ENCODE measurements at regions not wholly inside any gene's neighbourhood (a gene's known extent, or its start where the extent isn't known, plus 50 kb on each side); places are given as distances from the start of the nearest gene placed in this dataset.
"Not testable (repeated sequence)": the region's sequence is repeated elsewhere in the genome, so short reads cannot be mapped to it uniquely, and the experiment has no call there.

DNA sequence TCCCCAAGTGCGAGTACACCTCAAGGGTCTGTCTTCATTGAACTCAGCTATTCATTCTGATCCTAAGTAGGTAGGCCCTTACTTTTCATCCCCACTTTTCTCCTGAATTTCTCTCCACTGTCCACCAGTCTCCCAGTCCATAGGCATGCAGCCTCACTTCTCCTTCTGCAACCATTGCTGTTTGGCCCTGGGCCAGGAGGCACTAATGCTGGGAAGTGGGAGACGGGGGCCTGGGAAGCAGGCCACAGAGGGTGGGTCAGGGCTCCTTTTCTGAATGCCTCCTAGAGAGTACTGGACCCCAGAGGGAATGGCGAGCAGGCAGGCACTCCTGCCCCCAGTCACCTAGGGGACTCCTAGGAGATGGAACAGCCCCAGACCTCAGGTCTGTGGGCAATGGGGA is 203.5 kb upstream of the RPL34 start:
- in situ Hi-C loops (cut with MboI; ENCODE audit: low sequenced_read_pairs): no loop called here

DNA sequence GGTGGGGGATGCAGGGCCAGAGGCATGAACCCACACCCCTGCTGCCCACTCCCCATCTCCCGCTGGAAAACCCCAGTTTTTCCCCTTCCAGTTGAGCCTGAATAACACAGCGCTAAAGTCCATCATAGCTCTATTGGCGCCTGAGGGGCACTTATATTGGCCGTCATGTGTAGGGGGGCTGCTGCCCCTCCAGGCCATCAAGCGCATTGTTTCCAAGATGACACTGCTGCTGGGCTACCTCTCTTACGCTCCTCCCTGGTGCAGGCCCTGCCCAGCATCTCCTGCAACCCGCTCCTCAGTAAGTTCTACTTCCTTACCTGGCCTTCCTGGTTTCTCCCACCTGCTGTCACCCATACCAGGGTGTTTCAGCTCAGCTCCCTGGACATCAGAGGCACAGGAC is 205.0 kb upstream of the RPL34 start:
- in situ Hi-C loops (cut with MboI; ENCODE audit: low sequenced_read_pairs): no loop called here

DNA sequence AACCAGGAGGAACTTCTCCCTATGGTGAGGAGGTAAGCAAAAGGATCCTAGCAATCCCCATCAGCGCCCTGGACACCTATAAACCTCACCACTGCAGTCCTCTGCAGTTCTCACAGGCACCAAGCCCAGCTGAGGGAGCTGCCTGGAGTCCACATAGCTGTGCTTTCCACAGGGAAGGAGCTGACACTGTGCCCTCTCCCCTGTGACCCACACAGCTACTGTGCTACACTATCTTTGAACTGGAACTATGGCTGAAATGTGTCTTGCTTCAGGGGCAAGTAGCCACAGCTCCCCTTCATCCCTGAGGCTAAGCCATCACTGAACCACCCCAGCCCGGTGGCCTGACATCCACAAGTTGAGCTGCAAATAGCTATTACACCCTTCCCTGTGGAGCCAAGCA is 208.5 kb upstream of the RPL34 start:
- in situ Hi-C loops (cut with MboI; ENCODE audit: low sequenced_read_pairs): no loop called here

DNA sequence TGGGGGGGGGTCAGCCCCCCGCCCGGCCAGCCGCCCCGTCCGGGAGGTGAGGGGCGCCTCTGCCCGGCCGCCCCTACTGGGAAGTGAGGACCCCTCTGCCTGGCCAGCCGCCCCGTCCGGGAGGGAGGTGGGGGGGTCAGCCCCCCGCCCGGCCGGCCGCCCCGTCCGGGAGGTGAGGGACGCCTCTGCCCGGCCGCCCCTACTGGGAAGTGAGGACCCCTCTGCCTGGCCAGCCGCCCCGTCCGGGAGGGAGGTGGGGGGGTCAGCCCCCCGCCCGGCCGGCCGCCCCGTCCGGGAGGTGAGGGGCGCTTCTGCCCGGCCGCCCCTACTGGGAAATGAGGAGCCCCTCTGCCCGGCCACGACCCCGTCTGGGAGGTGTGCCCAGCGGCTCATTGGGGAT is 210.7 kb upstream of the RPL34 start:
- in situ Hi-C loops (cut with MboI; ENCODE audit: low sequenced_read_pairs): not testable (repeated sequence)

DNA sequence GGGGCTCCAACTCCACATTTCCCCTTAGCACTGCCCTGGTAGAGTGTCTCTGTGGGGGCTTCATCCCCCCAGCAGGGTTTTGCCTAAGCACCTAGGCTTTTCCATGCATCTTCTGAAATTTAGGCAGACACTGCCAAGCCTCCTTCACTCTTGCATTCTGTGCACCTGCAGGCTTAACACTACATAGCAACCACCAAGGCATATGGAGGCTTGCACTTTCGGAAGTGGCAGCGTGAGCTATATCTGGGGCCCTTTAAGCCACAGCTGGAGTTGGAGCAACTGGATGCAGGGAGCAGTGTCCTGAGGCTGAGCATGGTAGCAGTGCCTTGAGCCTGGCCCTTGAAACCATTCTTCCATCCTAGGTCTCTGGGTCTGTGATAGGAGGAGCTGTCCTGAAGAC is 214.8 kb upstream of the RPL34 start:
- in situ Hi-C loops (cut with MboI; ENCODE audit: low sequenced_read_pairs): no loop called here

DNA sequence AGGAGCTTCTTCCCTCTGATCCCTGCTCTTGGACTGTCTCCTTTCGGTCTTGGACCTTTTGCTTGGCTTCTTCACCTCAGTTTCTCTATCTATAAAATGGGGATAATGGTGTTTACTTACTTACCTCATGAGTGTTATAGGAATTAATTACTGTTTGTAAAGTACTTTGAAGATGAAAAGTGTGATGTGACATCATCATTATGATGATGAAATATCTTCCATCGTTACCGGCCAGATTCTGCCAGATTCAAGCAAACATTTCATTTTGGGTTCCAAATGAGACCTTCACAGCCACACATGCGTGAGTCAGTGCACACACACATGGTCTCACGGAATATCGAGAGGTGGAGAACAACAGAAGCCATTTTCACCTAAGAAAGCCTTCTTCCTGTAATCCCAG is 220.1 kb upstream of the RPL34 start:
- in situ Hi-C loops (cut with MboI; ENCODE audit: low sequenced_read_pairs): no loop called here

DNA sequence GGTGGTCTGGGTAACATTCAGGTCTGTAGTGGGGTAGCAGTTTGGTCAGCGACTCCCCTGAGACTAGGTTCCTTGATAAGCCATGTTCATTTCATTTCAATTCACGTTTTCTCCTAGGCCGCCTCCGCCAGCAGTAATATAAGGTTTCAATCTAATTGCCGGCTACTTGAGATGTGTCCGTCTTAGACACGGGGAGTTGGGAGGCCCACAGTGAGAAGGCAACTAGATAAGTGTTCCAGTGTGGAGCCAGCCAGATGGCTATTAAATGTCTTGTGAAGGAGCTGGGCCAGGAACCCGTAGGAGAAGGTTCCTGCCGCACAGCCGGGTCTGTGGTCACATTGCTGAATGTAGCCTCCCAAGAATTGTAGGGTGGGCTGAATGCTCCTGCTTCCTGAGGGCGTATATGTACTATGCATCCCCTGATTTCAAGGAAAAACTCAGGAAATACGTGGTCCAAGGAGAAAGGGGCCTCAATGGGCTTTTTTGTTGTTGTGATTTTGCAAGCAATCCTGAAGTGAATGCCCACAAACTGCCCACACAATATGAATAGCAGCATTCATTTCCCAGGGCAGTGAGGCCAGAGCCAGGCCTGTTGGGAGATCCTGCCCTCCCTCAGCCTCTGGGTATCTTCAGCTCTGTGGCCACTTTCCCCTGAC is 220.6 kb upstream of the RPL34 start:
- in situ Hi-C loops (cut with MboI; ENCODE audit: low sequenced_read_pairs): no loop called here

DNA sequence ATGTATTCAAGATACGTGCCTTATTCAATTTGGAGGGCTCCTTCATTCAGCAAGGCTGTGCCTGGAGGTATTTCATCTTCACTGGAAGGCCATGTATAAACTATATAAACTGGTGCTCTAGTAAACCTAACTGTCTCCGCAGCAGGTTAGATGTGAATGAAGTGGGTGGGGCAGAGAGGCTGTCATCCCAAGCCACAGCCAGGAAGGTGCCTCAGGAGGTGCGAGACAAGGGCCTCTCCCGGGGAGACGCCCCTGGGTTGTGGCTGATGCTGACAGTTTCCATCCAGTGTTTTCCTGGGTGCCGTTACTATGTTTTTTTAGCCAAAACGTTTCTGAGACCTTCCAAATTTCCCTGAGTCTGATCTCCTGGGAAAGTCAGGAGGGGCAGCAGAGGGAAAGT is 221.5 kb upstream of the RPL34 start:
- in situ Hi-C loops (cut with MboI; ENCODE audit: low sequenced_read_pairs): no loop called here

DNA sequence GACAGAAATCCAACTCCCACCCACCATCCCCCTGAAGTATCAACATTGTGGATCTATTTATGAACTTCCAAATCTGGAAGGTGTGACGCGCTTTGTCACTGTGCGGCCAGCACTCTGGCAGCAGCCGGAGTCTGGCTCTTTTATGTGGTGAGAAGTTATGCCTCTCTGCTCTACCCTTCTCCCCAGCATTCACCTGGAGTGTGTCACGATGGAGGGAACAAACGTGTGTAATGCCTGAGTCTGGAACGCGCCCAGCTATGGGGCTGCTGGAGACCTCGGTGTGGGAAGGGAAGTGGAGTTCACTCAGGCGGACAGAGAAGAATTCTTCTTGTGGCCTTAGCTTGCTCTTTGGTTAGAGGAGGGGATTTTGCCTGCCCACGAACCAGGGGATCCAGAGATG is 222.1 kb upstream of the RPL34 start:
- in situ Hi-C loops (cut with MboI; ENCODE audit: low sequenced_read_pairs): no loop called here

DNA sequence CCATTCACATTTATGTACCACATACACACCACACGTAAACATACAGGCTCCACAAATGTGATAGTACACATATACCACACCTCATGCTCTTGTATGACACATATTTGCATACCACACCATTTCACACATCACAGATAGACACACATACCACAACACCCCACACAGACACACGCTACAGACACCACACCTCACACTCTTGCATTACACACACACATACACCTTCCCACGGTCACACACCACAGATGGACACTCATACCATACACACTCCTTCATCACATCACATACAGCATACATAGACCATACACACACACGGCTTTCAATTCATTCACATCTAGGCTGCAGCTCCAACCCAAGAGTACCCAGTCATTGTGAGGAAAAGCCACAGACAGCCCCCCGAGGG is 222.5 kb upstream of the RPL34 start:
- in situ Hi-C loops (cut with MboI; ENCODE audit: low sequenced_read_pairs): no loop called here

DNA sequence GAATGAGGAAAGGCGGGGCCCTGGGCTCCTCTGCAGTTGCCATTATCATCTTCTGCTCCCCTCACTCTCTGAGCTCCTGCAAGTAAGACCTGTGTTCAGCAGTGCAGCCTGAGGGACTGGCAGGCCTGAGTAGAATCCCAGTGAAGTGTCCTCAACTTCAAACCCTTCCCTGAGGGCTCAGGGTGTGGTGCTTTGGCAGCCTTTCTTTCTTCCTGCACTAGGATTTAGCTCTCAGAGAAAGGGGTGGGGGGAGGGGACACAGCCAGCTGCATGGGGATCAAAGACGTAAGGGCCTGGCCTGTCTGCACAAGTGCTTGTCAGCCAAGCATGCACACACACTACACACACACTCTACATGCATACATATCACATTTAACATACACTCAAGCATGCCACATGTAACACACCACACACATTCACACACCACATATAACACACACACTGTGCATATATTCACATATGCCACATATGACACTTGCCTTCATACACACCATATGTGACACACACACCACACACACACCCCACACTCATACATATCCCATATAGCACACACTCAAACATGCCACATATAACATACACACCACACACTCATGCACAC is 223.4 kb upstream of the RPL34 start:
- in situ Hi-C loops (cut with MboI; ENCODE audit: low sequenced_read_pairs): no loop called here

DNA sequence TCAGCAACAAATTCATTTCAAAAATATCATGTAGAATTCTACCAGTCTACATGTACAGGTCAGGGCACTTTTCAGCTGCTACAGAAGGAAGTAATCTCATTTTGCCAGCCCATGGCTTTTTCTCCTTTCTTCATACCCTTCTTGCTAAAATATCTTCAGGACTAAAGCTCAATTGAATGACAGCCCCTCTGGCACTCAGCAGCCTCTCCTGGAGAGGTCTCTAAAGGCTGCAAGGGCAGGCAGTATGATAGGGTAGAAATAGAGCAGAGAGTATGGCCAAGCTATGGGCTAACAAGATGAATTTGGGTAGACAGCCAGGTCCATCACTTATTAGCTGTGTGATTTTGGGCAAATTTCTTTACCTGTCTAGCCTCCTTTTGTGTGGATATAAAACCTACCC is 224.6 kb upstream of the RPL34 start:
- in situ Hi-C loops (cut with MboI; ENCODE audit: low sequenced_read_pairs): no loop called here

DNA sequence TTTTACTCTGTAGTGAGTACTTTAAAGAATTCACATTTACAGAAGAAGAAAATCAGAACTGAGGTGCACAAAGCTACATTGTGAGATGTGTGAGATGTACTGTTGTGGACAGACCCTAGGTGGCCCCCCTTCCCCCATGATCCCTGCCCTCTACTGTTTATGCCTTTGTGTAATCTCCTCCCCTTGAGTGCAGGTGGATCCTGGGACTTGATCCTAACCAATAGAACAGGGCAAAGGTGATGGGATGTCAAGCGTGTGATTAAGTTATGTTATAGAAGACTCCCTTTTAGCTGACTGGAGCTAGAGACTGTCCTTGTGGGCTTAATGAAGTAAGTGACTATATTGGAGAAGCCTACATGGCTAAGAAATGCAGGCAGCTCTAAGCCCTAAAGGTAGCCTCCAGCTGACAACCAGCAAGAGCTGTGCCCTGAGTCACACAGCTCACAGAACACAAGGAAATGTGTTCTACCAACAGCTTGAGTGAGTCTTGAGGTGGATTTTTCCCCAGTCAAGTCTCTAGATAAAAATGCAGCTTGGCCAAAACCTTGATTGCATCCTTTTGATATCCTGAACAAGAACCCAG is 225.2 kb upstream of the LEF1 start:
- in situ Hi-C loops (cut with MboI; ENCODE audit: low sequenced_read_pairs): no loop called here

DNA sequence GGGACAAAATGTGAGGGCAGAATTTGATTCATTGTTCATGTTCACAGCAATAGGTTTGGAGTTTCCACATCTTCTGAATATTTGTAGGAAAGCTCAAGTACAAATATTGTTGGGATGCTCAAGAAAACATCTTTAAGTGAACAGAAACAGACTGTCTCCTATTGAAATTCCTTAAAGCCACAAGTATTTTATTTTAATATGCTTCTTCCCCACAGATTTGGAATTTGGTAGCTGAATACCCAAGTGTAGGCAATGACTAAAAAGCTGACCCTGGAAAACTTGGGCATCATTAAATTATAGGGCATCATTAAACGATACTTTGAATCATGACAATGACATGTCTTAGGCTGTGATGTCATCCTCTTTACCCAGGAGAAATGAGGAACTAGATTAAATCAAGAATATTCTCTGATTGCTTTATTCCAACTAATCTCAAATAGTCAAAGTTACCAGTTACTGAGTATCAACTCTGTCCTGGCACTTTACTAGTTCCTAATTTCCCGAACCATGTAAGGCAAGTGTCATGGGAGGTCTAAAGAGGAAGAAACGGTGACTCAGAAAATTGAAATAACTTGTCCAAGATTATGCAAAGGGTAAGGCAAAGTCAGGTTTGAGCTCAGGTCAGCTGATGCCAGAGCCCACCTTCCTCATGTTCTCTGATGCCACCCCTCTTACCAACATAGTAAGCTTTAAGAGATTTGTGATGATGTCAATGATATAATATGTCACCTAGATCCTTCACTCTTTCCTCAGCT is 223.1 kb upstream of the LEF1 start:
- in situ Hi-C loops (cut with MboI; ENCODE audit: low sequenced_read_pairs): no loop called here

DNA sequence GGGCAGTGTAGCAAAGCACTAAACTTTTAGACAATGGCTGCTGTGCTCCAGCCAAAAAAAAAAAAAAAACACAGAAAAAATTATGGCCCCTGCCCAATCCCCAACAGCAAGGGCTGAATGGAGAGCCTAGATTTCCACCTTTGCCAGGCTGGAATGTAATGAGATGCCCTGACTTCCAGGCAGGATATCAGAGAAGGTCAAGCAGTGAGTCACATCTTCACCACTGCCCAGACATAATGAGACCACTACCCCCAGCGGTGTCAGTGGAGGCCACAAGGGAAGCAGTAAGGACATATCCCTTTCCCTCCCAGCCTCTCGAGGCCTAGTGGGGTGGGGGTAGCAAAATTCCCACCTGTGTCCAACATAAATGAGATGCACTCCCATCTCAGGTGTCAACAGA is 216.3 kb upstream of the LEF1 start:
- in situ Hi-C loops (cut with MboI; ENCODE audit: low sequenced_read_pairs): no loop called here

DNA sequence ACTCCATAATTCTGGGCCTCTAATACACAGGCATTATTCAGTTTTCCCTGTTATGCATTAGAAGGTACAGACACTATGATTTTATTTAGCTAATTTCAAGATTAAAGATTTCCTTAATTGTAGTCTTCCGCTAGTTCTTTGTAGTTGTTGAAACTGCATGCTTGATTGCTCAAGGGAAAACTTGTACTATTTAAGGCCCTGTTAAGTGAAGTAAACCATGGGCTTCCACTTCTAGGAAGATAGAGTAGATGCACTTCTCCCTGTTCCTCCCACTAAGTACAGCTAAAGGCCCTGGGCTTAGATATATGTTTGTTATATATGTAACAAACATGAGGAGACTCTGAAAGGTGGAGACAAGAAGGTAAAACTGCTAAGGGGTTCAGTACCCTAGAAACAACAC is 215.8 kb upstream of the LEF1 start:
- in situ Hi-C loops (cut with MboI; ENCODE audit: low sequenced_read_pairs): no loop called here

DNA sequence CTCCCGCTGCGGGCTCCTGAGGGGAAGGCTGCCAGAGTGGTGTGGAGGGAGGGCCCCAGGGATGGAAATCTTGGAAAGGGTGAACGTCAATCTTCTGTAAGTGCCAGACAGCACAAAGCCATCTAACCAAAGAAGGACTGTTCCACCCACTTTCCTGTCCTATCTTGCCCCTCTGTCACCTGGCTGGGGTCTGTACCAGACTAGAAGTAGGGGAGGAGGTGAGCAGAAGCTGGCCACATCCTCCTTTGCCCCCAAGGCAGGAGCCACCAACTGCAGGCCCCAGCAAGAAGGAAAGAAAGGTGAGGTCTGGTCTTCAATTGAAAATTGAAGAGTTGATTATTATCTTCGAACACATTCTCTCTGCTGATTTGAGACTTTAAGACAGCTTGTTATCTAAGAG is 214.4 kb upstream of the LEF1 start:
- in situ Hi-C loops (cut with MboI; ENCODE audit: low sequenced_read_pairs): no loop called here

DNA sequence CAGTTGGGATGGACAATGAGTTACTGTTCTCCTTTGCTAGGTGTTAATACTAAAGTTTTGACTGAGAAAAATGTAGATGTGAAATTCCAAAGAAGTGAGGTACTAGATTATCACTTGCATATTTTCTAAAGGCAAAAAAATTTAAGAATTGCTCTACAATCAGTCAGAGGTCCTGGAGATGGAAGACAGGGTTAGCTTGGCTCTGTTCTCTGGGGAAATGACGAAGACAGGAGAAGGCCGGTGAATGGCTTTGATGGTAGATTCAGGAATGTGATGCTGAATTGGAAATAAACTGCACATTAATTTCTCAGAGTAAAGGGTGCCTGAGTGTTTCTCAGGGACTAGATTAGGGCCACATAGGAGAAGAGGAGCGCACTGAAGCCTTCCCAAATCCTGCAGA is 214.0 kb upstream of the LEF1 start:
- in situ Hi-C loops (cut with MboI; ENCODE audit: low sequenced_read_pairs): no loop called here

DNA sequence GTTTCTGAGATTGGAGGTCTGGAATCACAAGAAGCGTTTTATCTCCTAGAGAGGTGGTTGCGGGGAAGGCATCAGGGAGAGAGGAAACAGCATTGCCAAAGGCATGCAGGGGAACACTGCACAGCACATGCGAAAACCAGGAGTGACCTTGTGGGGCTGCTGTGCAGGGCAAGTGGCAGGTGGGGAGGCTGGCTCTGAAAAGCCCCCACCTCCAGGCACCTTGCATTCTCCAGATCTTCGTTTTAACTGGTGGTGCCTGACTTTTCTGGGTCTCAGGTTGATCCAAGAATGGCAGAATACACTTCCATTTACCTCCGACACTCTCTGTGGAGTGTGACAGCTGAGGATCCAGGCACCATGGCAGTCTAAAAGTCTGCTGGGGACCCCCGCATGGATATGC is 209.4 kb upstream of the LEF1 start:
- in situ Hi-C loops (cut with MboI; ENCODE audit: low sequenced_read_pairs): no loop called here

DNA sequence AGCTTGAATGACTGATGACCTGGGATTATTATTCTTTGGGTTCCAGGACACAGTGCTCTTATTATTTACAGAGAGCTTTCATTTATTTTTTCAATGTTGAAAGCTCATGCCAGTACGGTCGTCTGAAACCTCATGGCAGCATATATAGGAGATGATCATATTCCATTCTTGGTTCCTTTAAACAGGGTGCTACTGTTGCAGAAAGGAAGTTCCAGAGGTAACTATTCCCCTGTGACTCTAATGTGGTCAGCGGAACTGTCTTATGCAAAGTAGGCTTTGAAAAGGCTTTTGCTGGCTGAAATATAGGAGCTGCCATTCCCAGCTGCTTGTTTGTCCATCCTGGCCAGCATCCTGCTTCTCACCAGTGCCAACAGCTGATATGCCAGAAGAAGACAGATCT is 208.3 kb upstream of the LEF1 start:
- in situ Hi-C loops (cut with MboI; ENCODE audit: low sequenced_read_pairs): no loop called here

DNA sequence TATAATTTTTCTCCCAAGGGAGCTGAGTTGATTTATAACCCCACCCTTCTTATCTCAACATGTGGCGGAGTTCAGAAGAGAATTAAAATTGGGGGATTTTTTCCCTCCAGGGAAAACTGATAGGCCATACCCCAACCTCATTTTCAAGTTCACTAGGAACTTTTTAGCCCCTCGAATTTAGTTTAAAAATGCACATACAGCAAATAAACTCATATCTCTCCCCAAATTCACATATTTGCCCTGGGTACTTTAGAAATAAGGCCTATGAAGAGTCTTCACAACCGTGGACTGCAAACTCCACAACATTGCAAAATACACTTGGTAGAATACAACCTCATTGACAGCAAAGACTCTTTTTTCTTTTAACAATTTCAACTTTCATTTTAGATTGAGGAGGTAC is 206.7 kb upstream of the LEF1 start:
- in situ Hi-C loops (cut with MboI; ENCODE audit: low sequenced_read_pairs): no loop called here

DNA sequence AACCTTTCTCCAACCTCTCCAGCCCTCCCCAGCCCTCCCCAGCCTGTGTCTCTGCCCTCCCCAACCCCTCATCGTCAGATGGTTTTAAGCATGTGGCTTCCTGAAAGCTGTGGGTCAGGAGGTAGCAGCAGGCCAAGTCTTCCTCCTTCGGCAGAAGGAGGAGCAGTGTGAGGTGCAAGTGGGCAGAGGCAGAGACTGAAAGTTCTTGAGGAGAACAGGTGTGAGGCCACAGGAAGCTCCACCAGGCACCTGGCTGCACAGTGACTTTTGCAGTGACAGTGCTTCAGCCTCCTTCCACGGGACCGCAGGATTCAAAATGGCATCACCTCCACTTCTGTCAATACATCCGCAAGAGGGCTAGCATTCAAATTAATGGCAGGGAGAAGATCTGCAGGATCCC is 203.9 kb upstream of the LEF1 start:
- in situ Hi-C loops (cut with MboI; ENCODE audit: low sequenced_read_pairs): no loop called here
